CD4-positive, alpha-beta memory T cell (primary cell): ENCODE measurements at regions not wholly inside any gene's neighbourhood (a gene's known extent, or its start where the extent isn't known, plus 50 kb on each side); places are given as distances from the start of the nearest gene placed in this dataset.
"Not testable (repeated sequence)": the region's sequence is repeated elsewhere in the genome, so short reads cannot be mapped to it uniquely, and the experiment has no call there.

Experiments used
- CTCF ChIA-PET: fragments of 350-600 bp; sonication (Branson Sonifier 250); formaldehyde crosslinking; loops from one replicate; lab custom pipeline; 2021; ENCODE audit warnings: inconsistent platforms; ENCODE audit not compliant: partially characterized antibody; lab: Charles Lee
- POLR2A ChIA-PET: fragments of 350-600 bp; sonication (Branson Sonifier 250); formaldehyde crosslinking; loops from one replicate; lab custom pipeline; 2021; ENCODE audit not compliant: partially characterized antibody; lab: Charles Lee
- DNase-seq, 5 donors: peaks; one replicate each; pipeline versions ENCODE4 v3.0.0 to v3.0.0-alpha.2; 2020 to 2022; ENCODE audit warnings: mixed read lengths in 1 of 5
- H3K27ac ChIP-seq: one replicate; pipeline ENCODE4 v1.7.0; 2013; ENCODE audit warnings: low read depth, low read length
- H3K27me3 ChIP-seq: 2 replicates; pipeline ENCODE4 v1.7.0; 2013; ENCODE audit warnings: mild to moderate bottlenecking, low read length, moderate library complexity; ENCODE audit not compliant: insufficient read depth
- H3K36me3 ChIP-seq: 2 replicates; pipeline ENCODE4 v1.7.0; 2013; ENCODE audit warnings: mild to moderate bottlenecking, low read length, moderate library complexity; ENCODE audit not compliant: insufficient read depth
- H3K4me1 ChIP-seq: 2 replicates; pipeline ENCODE4 v1.7.0; 2013; ENCODE audit warnings: mild to moderate bottlenecking, low read length, moderate library complexity; ENCODE audit not compliant: insufficient read depth
- H3K4me3 ChIP-seq, 2 donors: one replicate each; pipeline ENCODE4 v1.7.0; 2013; ENCODE audit warnings: low read length in 2 of 2, mild to moderate bottlenecking in 1 of 2
- H3K9me3 ChIP-seq, 2 donors: one replicate each; pipeline ENCODE4 v1.7.0; 2013; ENCODE audit warnings: low read length in 2 of 2, control low read depth in 1 of 2; ENCODE audit not compliant: control insufficient read depth in 1 of 2
- H3K27ac Mint-ChIP-seq, 7 donors: one replicate each; pipeline ENCODE4 v1.8.0; 2020 to 2021; ENCODE audit warnings: mixed read lengths in 7 of 7, mild to moderate bottlenecking in 6 of 7, inconsistent platforms in 3 of 7, moderate library complexity in 3 of 7
- H3K27me3 Mint-ChIP-seq, 2 donors: one replicate each; pipeline ENCODE4 v1.8.0; 2020 to 2021; ENCODE audit warnings: mixed read lengths in 2 of 2
- H3K36me3 Mint-ChIP-seq, 2 donors: one replicate each; pipeline ENCODE4 v1.8.0; 2020 to 2021; ENCODE audit warnings: mixed read lengths in 2 of 2, inconsistent platforms in 1 of 2, mild to moderate bottlenecking in 1 of 2
- H3K4me1 Mint-ChIP-seq, 4 donors: one replicate each; pipeline ENCODE4 v1.8.0; 2020 to 2021; ENCODE audit warnings: mixed read lengths in 4 of 4, mild to moderate bottlenecking in 1 of 4
- H3K4me3 Mint-ChIP-seq, 8 donors: one replicate each; pipeline ENCODE4 v1.8.0; 2020 to 2021; ENCODE audit warnings: mixed read lengths in 8 of 8, mild to moderate bottlenecking in 7 of 8, moderate library complexity in 6 of 8, inconsistent platforms in 3 of 8
- H3K9me3 Mint-ChIP-seq, 8 donors: one replicate each; pipeline ENCODE4 v1.8.0; 2020 to 2021; ENCODE audit warnings: mixed read lengths in 8 of 8, mild to moderate bottlenecking in 5 of 8, inconsistent platforms in 3 of 8, moderate library complexity in 1 of 8
- intact Hi-C: fragments of 100-400 bp; cut with micrococcal nuclease; formaldehyde crosslinking; loops from one replicate; pipeline ENCODE4 v1.15.1; 2023

- H3K4me1 Mint-ChIP-seq, POLR2A ChIA-PET, H3K27me3 Mint-ChIP-seq, H3K27ac Mint-ChIP-seq, H3K9me3 Mint-ChIP-seq, H3K36me3 ChIP-seq, H3K27me3 ChIP-seq, H3K4me3 Mint-ChIP-seq, DNase-seq, H3K4me3 ChIP-seq, H3K4me1 ChIP-seq, H3K27ac ChIP-seq, H3K9me3 ChIP-seq, H3K36me3 Mint-ChIP-seq: not testable (repeated sequence)
- intact Hi-C loops: loop anchor here (5.0 kb wide), 1 partner anchor 338 kb away; no protein-coding TSS in a partner anchor
- CTCF ChIA-PET: interaction anchor here (1.5 kb wide), 1 partner anchor 336 kb away, joined by 5 read pairs; no protein-coding TSS in a partner anchor
Observed at GRCh38 chr14:105669646-105670045, 143.3 kb downstream of the TMEM121 start.

DNA sequence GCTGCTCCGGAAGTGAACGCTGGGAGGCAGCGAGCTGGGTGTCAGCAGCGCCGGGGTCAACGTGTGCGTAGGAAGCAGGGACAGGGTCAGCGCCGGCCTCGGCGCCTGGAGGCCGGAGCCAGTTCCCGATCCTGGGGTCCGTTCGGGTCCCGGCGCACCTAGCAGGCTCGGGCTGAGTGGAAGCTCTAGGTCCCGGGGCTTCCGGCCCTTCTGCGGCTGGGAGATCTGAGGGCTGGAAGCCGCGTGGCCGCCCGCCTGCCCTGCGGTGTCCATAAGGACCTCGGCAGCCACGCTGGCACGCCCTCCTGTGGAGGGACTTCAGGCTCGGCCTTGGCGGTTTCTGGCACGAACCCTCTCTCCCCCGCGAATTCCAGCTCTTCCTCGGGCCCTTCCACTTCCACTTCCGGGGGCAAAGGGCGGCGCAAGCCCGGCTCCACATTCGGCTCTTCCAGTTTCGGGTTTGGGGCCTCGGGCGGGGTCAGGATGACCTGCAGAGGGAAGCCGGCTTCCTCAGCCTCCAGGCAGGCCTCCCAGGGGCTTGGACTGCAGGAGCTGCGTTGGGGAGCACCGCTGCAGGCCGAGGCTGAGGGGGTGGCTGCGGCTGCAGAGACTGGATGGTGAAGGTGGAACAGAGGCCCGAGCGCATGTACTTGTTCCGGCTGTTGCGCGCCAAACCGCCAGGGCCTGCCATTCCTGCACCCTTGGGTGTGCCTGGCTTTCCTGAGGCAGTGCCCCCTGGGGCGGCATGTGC lies 146.2 kb downstream of the TMEM121 start:
- H3K4me3 Mint-ChIP-seq, H3K36me3 Mint-ChIP-seq, H3K36me3 ChIP-seq, POLR2A ChIA-PET, H3K27me3 Mint-ChIP-seq, H3K4me1 ChIP-seq, DNase-seq, H3K27ac Mint-ChIP-seq, H3K4me3 ChIP-seq, H3K4me1 Mint-ChIP-seq, H3K9me3 ChIP-seq, H3K27ac ChIP-seq, H3K9me3 Mint-ChIP-seq, H3K27me3 ChIP-seq, CTCF ChIA-PET: not testable (repeated sequence)
- intact Hi-C loops: loop anchor here (5.0 kb wide), 1 partner anchor 335 kb away; no protein-coding TSS in a partner anchor

GRCh38 chr14:105675433-105675832 lies 149.1 kb downstream of the TMEM121 start:
- H3K27me3 ChIP-seq, H3K36me3 ChIP-seq, H3K27ac ChIP-seq, POLR2A ChIA-PET, DNase-seq, H3K27me3 Mint-ChIP-seq, H3K27ac Mint-ChIP-seq, H3K4me3 Mint-ChIP-seq, H3K9me3 ChIP-seq, H3K36me3 Mint-ChIP-seq, H3K4me1 Mint-ChIP-seq, H3K9me3 Mint-ChIP-seq, H3K4me3 ChIP-seq, H3K4me1 ChIP-seq: not testable (repeated sequence)
- CTCF ChIA-PET: interaction anchor here (1.1 to 1.6 kb wide), 3 partner anchors 269 to 391 kb away, joined by 3 to 8 read pairs (median 4); no protein-coding TSS in a partner anchor
- intact Hi-C loops: loop anchor here (5.0 kb wide), 1 partner anchor 272 kb away; no protein-coding TSS in a partner anchor

- CTCF ChIA-PET: interaction anchor here (0.7 to 1.5 kb wide), 2 partner anchors 269 to 695 kb away, joined by 3 to 6 read pairs; no protein-coding TSS in a partner anchor
- peak overlapping the region in 1 of 7 donors; percentile 36 for H3K27ac Mint-ChIP-seq
- H3K4me1 ChIP-seq, H3K27me3 ChIP-seq, H3K9me3 Mint-ChIP-seq, H3K36me3 ChIP-seq, POLR2A ChIA-PET, H3K36me3 Mint-ChIP-seq, DNase-seq, H3K27me3 Mint-ChIP-seq, H3K4me3 ChIP-seq, H3K27ac ChIP-seq, H3K4me1 Mint-ChIP-seq, H3K4me3 Mint-ChIP-seq, H3K9me3 ChIP-seq: not testable (repeated sequence)
- intact Hi-C loops: loop anchor here (5.0 kb wide), 1 partner anchor 271 kb away; no protein-coding TSS in a partner anchor
Observed at GRCh38 chr14:105675905-105676670, 149.7 kb downstream of the TMEM121 start.

DNA sequence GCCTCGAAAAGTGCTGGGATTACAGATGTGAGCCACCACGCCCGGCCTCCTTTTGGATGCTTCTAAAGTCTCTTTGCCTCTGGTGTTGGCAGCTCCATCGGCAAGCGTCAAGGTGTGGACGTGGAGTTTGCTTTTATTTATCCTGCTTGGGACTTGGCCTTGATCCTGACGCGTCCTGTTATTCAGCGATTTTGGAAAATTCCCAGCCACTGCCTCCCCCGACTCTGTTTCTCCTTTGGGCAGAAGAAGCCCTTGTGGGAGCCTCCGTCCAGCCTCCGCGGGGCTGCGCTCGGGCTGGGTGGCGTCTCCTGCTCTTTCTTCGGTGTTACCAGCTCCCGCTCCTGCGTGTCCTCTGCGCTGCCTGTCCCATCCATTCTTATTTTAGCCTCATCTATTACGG lies 151.7 kb downstream of the TMEM121 start:
- CTCF ChIA-PET: interaction anchor here (1.1 kb wide), 1 partner anchor 328 kb away, joined by 3 read pairs; no protein-coding TSS in a partner anchor
- H3K27me3 ChIP-seq, H3K4me1 ChIP-seq, H3K36me3 Mint-ChIP-seq, H3K9me3 ChIP-seq, H3K4me1 Mint-ChIP-seq, POLR2A ChIA-PET, H3K27me3 Mint-ChIP-seq, H3K36me3 ChIP-seq, H3K4me3 ChIP-seq, H3K9me3 Mint-ChIP-seq, H3K27ac ChIP-seq: not testable (repeated sequence)
- Mint-ChIP-seq H3K4me3 (peak overlapping the region in 1 of 8 donors; percentile 60), H3K27ac (peak overlapping the region in 1 of 7 donors; percentile 29)
- peak in 1 of 5 donors; percentile 4 for DNase-seq
- intact Hi-C loops: loop anchor here (5.0 kb wide), 1 partner anchor 269 kb away; no protein-coding TSS in a partner anchor

GRCh38 chr14:105678996-105679958 lies 152.9 kb downstream of the TMEM121 start:
- H3K9me3 ChIP-seq, H3K4me3 Mint-ChIP-seq, H3K4me1 ChIP-seq, H3K27me3 Mint-ChIP-seq, H3K4me3 ChIP-seq, H3K27me3 ChIP-seq, H3K36me3 ChIP-seq, H3K27ac Mint-ChIP-seq, POLR2A ChIA-PET, DNase-seq, H3K27ac ChIP-seq, H3K36me3 Mint-ChIP-seq, H3K4me1 Mint-ChIP-seq, H3K9me3 Mint-ChIP-seq: not testable (repeated sequence)
- CTCF ChIA-PET: interaction anchor here (0.8 kb wide), 1 partner anchor 266 kb away, joined by 3 read pairs; no protein-coding TSS in a partner anchor
- intact Hi-C loops: loop anchor here (5.0 kb wide), 1 partner anchor 268 kb away; no protein-coding TSS in a partner anchor
